WTC11 (cell line): ENCODE measurements at regions not wholly inside any gene's neighbourhood (a gene's known extent, or its start where the extent isn't known, plus 50 kb on each side); places are given as distances from the start of the nearest gene placed in this dataset.

Experiments used
- CTCF ChIP-seq: fragments of 200-600 bp; IDR thresholded peaks from 2 replicates; pipeline ENCODE4 v1.8.0; 2022; ENCODE audit warnings: antibody characterized with exemption
- HMGXB4 ChIP-seq: sonication (generic); formaldehyde crosslinking; IDR thresholded peaks from 2 replicates; pipeline ENCODE4 v1.8.1; 2023; ENCODE audit warnings: mild to moderate bottlenecking, moderate library complexity, missing genetic modification reagents

- TF ChIP-seq HMGXB4 (CRISPR knock-in tag) (no peak), CTCF (no peak)
Observed at GRCh38 chr2:16245481-16246054, 305.2 kb downstream of the MYCN start.
